Medulla oblongata (tissue), 1 donor: ENCODE measurements at regions not wholly inside any gene's neighbourhood (a gene's known extent, or its start where the extent isn't known, plus 50 kb on each side); places are given as distances from the start of the nearest gene placed in this dataset.

Experiments
- DNase-seq: peaks from one replicate; pipeline ENCODE4 v3.0.0-alpha.2; 2015; ENCODE audit errors: extremely low spot score

DNA sequence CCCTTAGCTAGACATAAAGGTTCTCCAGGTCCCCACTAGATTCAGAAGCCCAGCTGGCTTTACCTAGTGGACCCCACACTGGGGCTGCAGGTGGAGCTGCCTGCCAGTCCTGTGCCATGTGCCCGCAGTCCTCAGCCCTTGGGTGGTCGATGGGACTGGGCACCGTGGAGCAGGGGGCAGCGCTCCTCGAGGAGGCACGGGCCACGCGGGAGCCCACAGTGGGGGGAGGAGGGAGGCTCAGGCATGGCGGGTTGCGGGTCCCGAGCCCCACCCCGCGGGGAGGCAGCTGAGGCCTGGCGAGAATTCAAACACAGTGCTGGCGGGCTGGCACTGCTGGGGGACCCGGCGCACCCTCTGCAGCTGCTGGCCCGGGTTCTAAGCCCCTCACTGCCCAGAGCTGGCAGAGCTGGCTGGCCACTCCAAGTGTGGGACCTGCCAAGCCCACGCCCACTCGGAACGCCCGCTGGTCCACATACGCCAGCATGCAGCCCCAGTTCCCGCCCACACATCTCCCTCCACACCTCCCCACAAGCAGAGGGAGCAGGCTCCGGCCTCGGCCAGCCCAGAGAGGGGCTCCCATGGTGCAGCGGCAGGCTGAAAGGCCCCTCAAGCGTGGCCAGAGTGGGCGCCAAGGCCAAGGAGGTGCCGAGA, 119.7 kb upstream of the NRXN1 start:
- no peak for DNase-seq

DNA sequence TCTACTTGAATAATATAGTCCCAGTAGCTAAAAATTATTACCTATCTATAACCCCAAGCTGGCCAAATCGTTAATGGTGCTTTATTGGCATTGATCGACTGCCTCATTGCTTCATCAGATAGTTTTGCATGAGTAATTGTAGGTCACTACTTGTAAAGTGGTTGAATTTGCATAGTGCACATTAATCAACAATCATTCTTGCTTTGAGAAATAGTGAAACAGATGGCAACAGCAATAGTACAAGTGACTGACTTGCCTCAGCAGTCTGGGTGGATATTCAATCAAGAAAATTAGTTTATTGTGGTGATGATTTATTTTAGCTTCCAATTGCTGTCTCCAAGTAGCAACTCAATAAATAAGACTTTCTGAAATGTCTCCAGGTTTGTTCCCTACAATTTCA, 117.8 kb upstream of the NRXN1 start:
- no peak for DNase-seq

DNA sequence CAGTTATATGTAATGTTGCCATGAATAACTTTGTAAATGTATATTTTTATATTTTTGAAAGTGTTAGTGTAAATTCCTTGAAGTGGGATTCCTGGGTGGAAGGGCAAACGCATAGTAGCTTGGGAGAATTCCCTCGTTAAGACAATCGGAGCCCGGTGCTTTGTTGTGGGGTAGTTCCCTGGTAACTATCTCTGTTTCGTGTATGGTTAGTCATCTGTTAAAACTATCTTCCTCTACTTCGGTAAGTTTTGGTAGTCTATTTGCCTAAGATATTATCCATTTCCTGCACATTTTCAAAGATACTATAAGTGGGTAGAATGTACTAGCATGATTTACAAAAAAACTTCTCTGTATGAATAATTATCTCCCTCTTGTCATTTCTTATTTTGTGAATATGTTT, 113.8 kb upstream of the NRXN1 start:
- no peak for DNase-seq

DNA sequence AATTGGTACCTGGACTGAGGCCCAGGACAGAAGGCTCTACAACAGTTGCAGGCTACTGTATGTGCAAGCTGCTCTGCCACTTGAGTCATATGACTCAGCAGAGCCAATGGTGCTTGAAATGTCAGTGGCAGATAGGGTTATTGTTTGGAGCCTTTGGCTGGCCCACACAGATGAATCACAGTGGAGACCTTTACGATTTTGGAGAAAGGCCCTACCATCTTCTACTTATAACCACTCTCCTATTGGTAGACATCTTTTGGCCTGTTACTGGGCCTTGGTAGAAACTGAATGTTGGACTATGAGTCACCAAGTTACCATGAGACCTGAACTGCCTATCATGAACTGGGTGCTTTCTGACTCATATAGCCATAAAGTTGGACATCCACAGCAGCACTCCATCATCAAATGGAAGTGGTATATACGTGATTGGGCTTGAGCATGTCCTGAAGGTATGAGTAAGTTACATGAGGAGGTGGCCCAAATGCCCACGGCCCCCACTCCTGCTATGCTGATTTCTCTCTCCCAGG, 88.9 kb upstream of the NRXN1 start:
- no peak for DNase-seq

DNA sequence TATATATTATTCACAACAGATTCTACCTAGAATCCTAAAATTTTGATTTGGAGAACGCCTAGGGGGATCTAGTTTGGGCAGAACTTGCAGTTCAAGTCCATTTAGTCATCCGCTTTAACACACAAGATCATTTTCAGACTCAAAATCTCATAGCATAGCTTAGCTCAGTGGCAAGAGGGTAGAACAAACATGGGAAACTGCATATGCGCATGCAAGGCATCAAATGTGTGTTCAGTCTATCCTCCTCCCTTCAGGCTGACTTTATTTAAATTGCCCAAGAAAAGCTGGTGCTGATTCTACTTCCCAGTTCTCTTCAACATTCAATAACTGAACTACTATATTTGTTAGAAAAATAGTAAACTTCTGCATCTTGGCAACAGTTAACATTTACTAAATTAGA, 79.6 kb upstream of the NRXN1 start:
- no peak for DNase-seq

DNA sequence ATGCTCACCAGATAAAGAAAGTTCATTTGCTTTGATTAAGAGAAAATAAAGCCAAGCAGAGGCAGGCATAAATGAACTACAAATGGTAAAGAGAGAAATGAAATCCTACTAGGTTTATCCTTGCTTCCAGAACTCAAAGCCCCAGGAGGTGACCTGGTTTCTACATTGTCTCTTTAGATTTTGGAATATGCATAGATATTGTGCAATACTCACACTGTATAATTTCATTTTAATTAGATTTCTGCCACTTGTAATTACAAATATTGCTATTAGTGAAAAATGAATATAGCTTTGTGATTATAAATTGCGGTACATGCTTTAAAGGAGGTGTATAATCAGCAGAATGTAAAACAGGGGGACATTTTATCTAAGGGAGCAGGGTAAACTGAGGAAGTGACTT, 76.9 kb upstream of the NRXN1 start:
- no peak for DNase-seq

DNA sequence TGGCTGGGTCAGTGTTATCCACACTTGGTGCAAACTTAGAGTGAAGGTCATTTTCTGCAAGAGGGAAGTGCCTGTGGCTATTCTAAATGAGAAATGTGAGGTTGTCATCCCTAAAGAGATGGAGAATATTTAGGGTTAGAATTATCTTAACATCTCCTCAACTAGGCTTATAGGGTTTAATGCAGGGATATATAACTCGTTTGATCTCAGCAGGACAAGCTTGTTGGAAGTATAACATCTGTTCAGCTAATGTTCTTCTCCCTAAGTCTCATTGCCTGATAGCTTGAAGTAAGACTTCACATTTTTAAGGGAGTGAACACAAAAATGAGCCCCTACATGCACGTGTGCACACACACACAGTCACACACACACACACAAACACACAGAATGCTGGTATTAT, 75.9 kb upstream of the NRXN1 start:
- no peak for DNase-seq

DNA sequence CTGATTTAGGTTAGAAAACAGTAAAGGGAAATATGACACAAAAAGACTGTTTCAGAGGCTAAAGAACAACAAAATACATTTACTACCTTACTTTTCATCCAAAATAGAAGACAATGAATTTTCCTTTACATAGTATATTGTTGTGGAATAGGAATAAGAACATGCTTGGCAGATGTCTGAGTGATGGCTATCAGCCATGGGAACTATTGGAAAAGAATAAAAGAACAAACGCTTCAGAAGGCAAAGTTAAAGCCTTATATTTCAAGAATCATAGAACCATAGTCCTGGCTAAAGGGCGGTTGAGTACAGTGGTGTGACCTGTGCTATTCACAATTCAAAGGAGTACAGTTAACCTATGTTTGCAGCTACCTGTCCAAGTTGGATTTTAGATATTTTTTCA, 73.9 kb upstream of the NRXN1 start:
- DNase-seq = no peak

DNA sequence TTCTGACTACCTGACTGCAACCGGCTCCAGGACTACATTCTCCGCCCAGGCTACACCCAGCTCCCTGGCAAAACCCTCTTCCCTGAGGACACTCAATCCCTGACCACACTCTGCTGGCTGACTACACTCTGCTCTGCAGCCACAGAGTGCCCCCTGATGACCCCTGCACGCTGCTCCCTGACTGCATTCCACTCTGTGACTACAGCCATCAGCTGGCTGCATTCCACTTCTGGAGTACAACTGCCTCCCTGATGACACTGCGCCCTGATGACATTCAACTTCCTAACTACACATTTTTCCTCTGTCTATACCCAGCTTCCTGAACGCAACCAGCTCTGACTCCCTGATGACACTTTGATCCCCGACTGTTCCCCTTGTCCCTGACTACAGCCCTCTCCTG, 71.3 kb upstream of the NRXN1 start:
- no peak for DNase-seq

DNA sequence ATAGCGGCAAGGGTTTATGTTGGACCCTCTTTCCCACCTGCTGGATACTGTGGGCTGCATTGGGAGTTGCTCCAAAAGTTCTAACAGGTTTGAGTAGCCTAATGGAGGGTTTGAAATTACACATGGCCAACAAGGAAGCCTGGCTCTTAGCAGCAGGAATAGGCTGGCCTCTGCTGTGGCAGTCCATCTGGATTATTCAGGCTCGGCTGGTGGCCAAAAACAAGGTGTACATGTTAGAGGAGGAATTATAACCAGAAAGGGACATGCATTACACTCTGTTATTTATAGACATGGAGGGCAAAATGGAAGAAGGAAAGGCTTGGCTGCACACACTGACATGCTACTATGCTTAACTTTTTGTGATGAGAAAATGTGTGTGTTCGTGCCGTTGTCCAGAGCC, 61.1 kb upstream of the NRXN1 start:
- no peak for DNase-seq

DNA sequence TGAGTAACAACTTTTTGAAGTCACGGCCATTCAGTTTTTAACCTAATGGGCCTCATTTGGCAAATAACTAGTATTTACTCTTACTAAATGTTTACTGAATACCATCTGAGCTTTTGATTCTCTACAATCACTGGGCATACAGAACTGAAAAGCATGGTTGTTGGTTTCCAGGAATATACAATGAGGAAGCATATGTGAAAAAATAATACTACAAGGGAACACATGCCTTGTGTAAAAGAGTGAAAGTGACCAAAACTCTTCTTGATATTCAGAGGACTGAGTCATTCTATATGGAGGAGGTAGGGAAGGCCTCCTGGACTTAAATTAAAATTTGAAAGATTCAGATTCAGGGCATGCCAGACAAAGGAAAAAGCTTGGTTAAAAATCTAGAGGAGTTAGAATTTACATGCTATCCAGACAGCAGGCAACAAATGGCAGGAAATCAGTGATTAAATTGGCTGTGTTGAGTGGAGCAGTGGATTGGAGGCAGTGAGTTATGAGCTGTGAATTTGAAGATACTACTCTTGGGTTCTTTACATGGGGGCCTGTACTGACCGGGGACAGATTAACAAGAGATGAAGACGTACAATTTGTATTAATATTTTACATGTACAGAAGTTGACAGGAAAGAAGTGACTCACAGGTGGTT, 53.6 kb upstream of the NRXN1 start:
- DNase-seq = no peak

DNA sequence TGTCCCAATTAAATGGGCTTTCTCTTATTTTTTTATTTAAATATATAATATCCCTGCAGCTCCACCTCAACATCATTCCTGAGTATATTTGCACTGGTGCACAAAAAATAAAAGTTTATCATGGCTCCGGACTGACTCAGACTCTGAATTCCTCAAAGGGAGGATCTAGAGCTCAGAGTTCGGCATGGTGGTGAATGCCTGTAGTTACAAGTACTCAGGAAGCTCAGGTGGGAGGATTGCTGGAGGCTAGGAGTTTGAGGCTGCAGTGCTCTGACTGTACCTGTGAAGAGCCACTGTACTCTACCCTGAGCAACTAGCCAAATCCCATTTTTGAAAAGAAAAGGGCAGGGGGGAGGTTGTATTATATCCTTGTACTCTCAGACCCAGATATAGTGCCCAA, 52.8 kb upstream of the NRXN1 start:
- DNase-seq = no peak
